Activated T-cell treated with anti-CD3 and anti-CD28 coated beads, Interleukin-2, amount 50 U/mL, for 72 hours (primary cell): ENCODE measurements at regions not wholly inside any gene's neighbourhood (a gene's known extent, or its start where the extent isn't known, plus 50 kb on each side); places are given as distances from the start of the nearest gene placed in this dataset.

Source experiments
- ATAC-seq, 2 donors: fragments of 150-1000 bp; cut with Tn5 transposase; replicated peaks in 1 of 2; 2 replicates each; pipeline ENCODE4 v1.10.0; 2021; ENCODE audit warnings: moderate library complexity in 2 of 2, mild to moderate bottlenecking in 1 of 2
- DNase-seq, 2 donors: peaks; one replicate each; pipeline ENCODE4 v3.0.0; 2021 to 2022; ENCODE audit warnings: mixed read lengths in 1 of 2
- H3K27ac Mint-ChIP-seq: one replicate; pipeline ENCODE4 v1.8.0; 2022; ENCODE audit warnings: mild to moderate bottlenecking, moderate library complexity, mixed read lengths
- H3K27me3 Mint-ChIP-seq: one replicate; pipeline ENCODE4 v1.8.0; 2022; ENCODE audit warnings: low read depth, mixed read lengths
- H3K36me3 Mint-ChIP-seq, 2 donors: one replicate each; pipeline ENCODE4 v1.8.0; 2022; ENCODE audit warnings: mixed read lengths in 2 of 2, mild to moderate bottlenecking in 1 of 2; ENCODE audit not compliant: insufficient read depth in 2 of 2
- H3K4me1 Mint-ChIP-seq: one replicate; pipeline ENCODE4 v1.8.0; 2022; ENCODE audit warnings: low read depth, mixed read lengths
- H3K4me3 Mint-ChIP-seq, 2 donors: one replicate each; pipeline ENCODE4 v1.8.0; 2022; ENCODE audit warnings: mild to moderate bottlenecking in 2 of 2, mixed read lengths in 2 of 2, moderate library complexity in 2 of 2
- H3K9me3 Mint-ChIP-seq, 2 donors: one replicate each; pipeline ENCODE4 v1.8.0; 2022; ENCODE audit warnings: mixed read lengths in 2 of 2

GRCh38 chr7:8965177-8965576, 531.8 kb downstream of the NXPH1 start:
- no peak for DNase-seq
- Mint-ChIP-seq H3K36me3 (no peaks in the 10 kb centered on the region), H3K27ac (no peak overlapping the region), H3K4me3 (no peak overlapping the region), H3K4me1 (no peaks in the 10 kb centered on the region), H3K27me3 (no peaks in the 10 kb centered on the region), H3K9me3 (peaks cover 3% of the 10 kb centered on the region in 2 donors)
- no peak for ATAC-seq

GRCh38 chr7:8973601-8974000, 540.2 kb downstream of the NXPH1 start:
- Mint-ChIP-seq H3K27me3 (no peaks in the 10 kb centered on the region), H3K27ac (no peak overlapping the region), H3K36me3 (no peaks in the 10 kb centered on the region), H3K9me3 (peaks cover 2 to 6% of the 10 kb centered on the region in 2 donors), H3K4me3 (no peak overlapping the region), H3K4me1 (no peaks in the 10 kb centered on the region)
- ATAC-seq (no peak), DNase-seq (no peak)

- Mint-ChIP-seq H3K4me3 (no peak overlapping the region), H3K9me3 (peaks cover 2 to 10% of the 10 kb centered on the region in 2 donors), H3K27me3 (no peaks in the 10 kb centered on the region), H3K4me1 (no peaks in the 10 kb centered on the region), H3K36me3 (no peaks in the 10 kb centered on the region), H3K27ac (no peak overlapping the region)
- ATAC-seq: no peak
- DNase-seq: no peak
Observed at GRCh38 chr7:8975681-8976080, 542.3 kb downstream of the NXPH1 start.

- H3K4me3 Mint-ChIP-seq: no peak overlapping the region
- H3K27me3 Mint-ChIP-seq: no peaks in the 10 kb centered on the region
- no peak for DNase-seq
- ATAC-seq: no peak
- no peaks in the 10 kb centered on the region for H3K4me1 Mint-ChIP-seq
- peaks cover 0 to 1% of the 10 kb centered on the region in 2 donors for H3K36me3 Mint-ChIP-seq
- no peak overlapping the region for H3K27ac Mint-ChIP-seq
- peaks cover 0 to 7% of the 10 kb centered on the region in 2 donors for H3K9me3 Mint-ChIP-seq
Observed at GRCh38 chr7:8982338-8982992, 549.1 kb downstream of the NXPH1 start.

- H3K27me3 Mint-ChIP-seq: no peaks in the 10 kb centered on the region
- H3K27ac Mint-ChIP-seq: no peak overlapping the region
- H3K4me3 Mint-ChIP-seq: no peak overlapping the region
- peaks cover 0 to 3% of the 10 kb centered on the region in 2 donors for H3K36me3 Mint-ChIP-seq
- no peak for ATAC-seq
- DNase-seq: no peak
- H3K9me3 Mint-ChIP-seq: no peaks in the 10 kb centered on the region
- H3K4me1 Mint-ChIP-seq: no peaks in the 10 kb centered on the region
Observed at GRCh38 chr7:8985255-8985654, 551.8 kb downstream of the NXPH1 start.

GRCh38 chr7:8988267-8988666, 554.9 kb downstream of the NXPH1 start:
- no peak for ATAC-seq
- Mint-ChIP-seq H3K27me3 (no peaks in the 10 kb centered on the region), H3K36me3 (peaks cover 0 to 3% of the 10 kb centered on the region in 2 donors), H3K4me1 (no peaks in the 10 kb centered on the region), H3K27ac (no peak overlapping the region), H3K9me3 (peaks cover 0 to 1% of the 10 kb centered on the region in 2 donors), H3K4me3 (no peak overlapping the region)
- no peak for DNase-seq

- H3K27me3 Mint-ChIP-seq: no peaks in the 10 kb centered on the region
- H3K9me3 Mint-ChIP-seq: peaks cover 0 to 3% of the 10 kb centered on the region in 2 donors
- no peak overlapping the region for H3K27ac Mint-ChIP-seq
- DNase-seq (no peak), ATAC-seq (no peak)
- no peaks in the 10 kb centered on the region for H3K4me1 Mint-ChIP-seq
- H3K4me3 Mint-ChIP-seq: no peak overlapping the region
- peaks cover 0 to 3% of the 10 kb centered on the region in 2 donors for H3K36me3 Mint-ChIP-seq
Observed at GRCh38 chr7:8991159-8991558, 557.8 kb downstream of the NXPH1 start.

GRCh38 chr7:8998762-8999161, 565.4 kb downstream of the NXPH1 start:
- no peak for ATAC-seq
- no peaks in the 10 kb centered on the region for H3K4me1 Mint-ChIP-seq
- no peak overlapping the region for H3K4me3 Mint-ChIP-seq
- H3K27ac Mint-ChIP-seq: no peak overlapping the region
- no peak for DNase-seq
- no peaks in the 10 kb centered on the region for H3K27me3 Mint-ChIP-seq
- peaks cover 0 to 2% of the 10 kb centered on the region in 2 donors for H3K9me3 Mint-ChIP-seq
- no peaks in the 10 kb centered on the region for H3K36me3 Mint-ChIP-seq

- Mint-ChIP-seq H3K4me3 (no peak overlapping the region), H3K27me3 (no peaks in the 10 kb centered on the region), H3K4me1 (no peaks in the 10 kb centered on the region), H3K9me3 (peaks cover 10 to 17% of the 10 kb centered on the region in 2 donors), H3K27ac (no peak overlapping the region), H3K36me3 (no peaks in the 10 kb centered on the region)
- DNase-seq (no peak), ATAC-seq (no peak)
Observed at GRCh38 chr7:9013940-9014339, 580.5 kb downstream of the NXPH1 start.

GRCh38 chr7:9017286-9017685, 583.9 kb downstream of the NXPH1 start:
- H3K9me3 Mint-ChIP-seq: peaks cover 6 to 9% of the 10 kb centered on the region in 2 donors
- no peak overlapping the region for H3K4me3 Mint-ChIP-seq
- H3K27ac Mint-ChIP-seq: no peak overlapping the region
- no peaks in the 10 kb centered on the region for H3K27me3 Mint-ChIP-seq
- DNase-seq: no peak
- H3K4me1 Mint-ChIP-seq: no peaks in the 10 kb centered on the region
- no peak for ATAC-seq
- H3K36me3 Mint-ChIP-seq: no peaks in the 10 kb centered on the region

GRCh38 chr7:9022456-9022855, 589.0 kb downstream of the NXPH1 start:
- no peak for ATAC-seq
- Mint-ChIP-seq H3K4me3 (no peak overlapping the region), H3K27me3 (no peaks in the 10 kb centered on the region), H3K9me3 (peaks cover 8 to 10% of the 10 kb centered on the region in 2 donors), H3K4me1 (no peaks in the 10 kb centered on the region), H3K27ac (no peak overlapping the region), H3K36me3 (no peaks in the 10 kb centered on the region)
- no peak for DNase-seq

GRCh38 chr7:9023675-9024294, 590.4 kb downstream of the NXPH1 start:
- DNase-seq: no peak
- Mint-ChIP-seq H3K27me3 (no peaks in the 10 kb centered on the region), H3K4me3 (no peak overlapping the region), H3K4me1 (no peaks in the 10 kb centered on the region), H3K9me3 (peaks cover 5 to 15% of the 10 kb centered on the region in 2 donors), H3K36me3 (no peaks in the 10 kb centered on the region), H3K27ac (no peak overlapping the region)
- ATAC-seq: no peak

GRCh38 chr7:9026121-9026520, 592.7 kb downstream of the NXPH1 start:
- Mint-ChIP-seq H3K27ac (no peak overlapping the region), H3K4me3 (no peak overlapping the region), H3K27me3 (no peaks in the 10 kb centered on the region), H3K9me3 (peaks cover 5 to 11% of the 10 kb centered on the region in 2 donors), H3K36me3 (no peaks in the 10 kb centered on the region), H3K4me1 (no peaks in the 10 kb centered on the region)
- DNase-seq (no peak), ATAC-seq (no peak)

- Mint-ChIP-seq H3K36me3 (no peaks in the 10 kb centered on the region), H3K4me1 (no peaks in the 10 kb centered on the region), H3K4me3 (no peak overlapping the region), H3K9me3 (peaks cover 5 to 11% of the 10 kb centered on the region in 2 donors), H3K27me3 (no peaks in the 10 kb centered on the region), H3K27ac (no peak overlapping the region)
- ATAC-seq (no peak), DNase-seq (no peak)
Observed at GRCh38 chr7:9028012-9028411, 594.6 kb downstream of the NXPH1 start.
